Thyroid gland (tissue), 4 donors: ENCODE measurements at regions not wholly inside any gene's neighbourhood (a gene's known extent, or its start where the extent isn't known, plus 50 kb on each side); places are given as distances from the start of the nearest gene placed in this dataset.

ENCODE experiments used
- DNase-seq, 2 donors: peaks; one replicate each; pipeline ENCODE4 v3.0.0-alpha.2; 2019
- H3K27ac ChIP-seq, 3 donors: fragments of 200-600 bp; sonication (generic); 1 replicate in 2 of 3; 2 replicates in 1 of 3; pipeline ENCODE4 v1.5.1; 2016 to 2019; ENCODE audit warnings: mild to moderate bottlenecking in 1 of 3, moderate library complexity in 1 of 3
- H3K27me3 ChIP-seq: fragments of 200-600 bp; sonication (generic); one replicate; pipeline ENCODE4 v1.5.1; 2019
- H3K36me3 ChIP-seq, 2 donors: fragments of 200-600 bp; sonication (generic); one replicate each; pipeline ENCODE4 v1.5.1; 2016 to 2019
- H3K4me1 ChIP-seq, 2 donors: fragments of 200-600 bp; sonication (generic); one replicate each; pipeline ENCODE4 v1.5.1; 2017 to 2019
- H3K4me3 ChIP-seq, 3 donors: fragments of 200-600 bp; sonication (generic); replicated peaks in 1 of 3; 1 replicate in 2 of 3; 2 replicates in 1 of 3; pipeline ENCODE4 v1.5.1; 2016; ENCODE audit warnings: mild to moderate bottlenecking in 1 of 3
- H3K9me3 ChIP-seq: fragments of 200-600 bp; sonication (generic); one replicate; pipeline ENCODE4 v1.5.1; 2017
- POLR2A ChIP-seq, 2 donors: fragments of 450-650 bp; IDR thresholded peaks; one replicate each; pipeline ENCODE4 v1.6.1; 2017; ENCODE audit warnings: antibody characterized with exemption in 2 of 2, mild to moderate bottlenecking in 2 of 2, moderate library complexity in 1 of 2
- WGBS, 2 donors: methylation state at CpG; one replicate each; pipeline ENCODE4 v1.1.5; 2017; 5-methylcytosine and 5-hydroxymethylcytosine counted together
- intact Hi-C: fragments of 100-400 bp; cut with DNase I; formaldehyde crosslinking; loops from one replicate; pipeline ENCODE4 v1.15.1; 2023
- TF ChIP-seq, protein P1 (sequence below), 6 experiments: fragments of 200-600 bp in 3 of 6; fragments of 450-650 bp in 3 of 6; sonication (generic) in 3 of 6; IDR thresholded peaks; one replicate each; pipeline ENCODE4 v1.5.1; 2016 to 2019; ENCODE audit warnings: antibody characterized with exemption in 6 of 6, mild to moderate bottlenecking in 2 of 6, inconsistent platforms in 1 of 6, moderate library complexity in 1 of 6

DNA sequence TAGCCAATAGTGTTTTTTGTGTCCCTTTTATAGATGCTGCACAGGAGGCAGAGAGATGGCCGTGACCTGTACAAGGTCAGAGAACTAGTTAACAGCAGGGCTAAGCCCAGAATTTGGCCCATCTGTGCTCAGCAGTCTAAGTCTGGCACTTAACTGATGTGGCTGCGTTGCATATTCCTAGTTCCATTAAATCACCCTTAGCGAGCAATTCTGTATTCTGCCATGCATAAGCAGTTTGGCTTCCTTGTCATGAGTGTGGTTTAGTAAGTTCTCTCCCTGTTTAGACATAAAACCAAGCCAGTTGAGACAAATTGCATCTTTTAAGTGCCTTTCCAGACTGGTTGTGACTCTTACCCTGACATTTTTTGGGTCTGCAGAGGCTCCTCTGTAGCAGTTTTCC is 230.6 kb upstream of the TENM4 start:
- Histone ChIP-seq H3K27ac (no peak overlapping the region), H3K4me1 (no peaks in the 10 kb centered on the region), H3K36me3 (no peaks in the 10 kb centered on the region), H3K9me3 (no peaks in the 10 kb centered on the region), H3K4me3 (no peak overlapping the region), H3K27me3 (no peaks in the 10 kb centered on the region)
- 62 to 81% methylated on average over 3 of the region's 3 CpGs for WGBS, 2 donors
- no peak for DNase-seq
- TF ChIP-seq, protein P1, sequence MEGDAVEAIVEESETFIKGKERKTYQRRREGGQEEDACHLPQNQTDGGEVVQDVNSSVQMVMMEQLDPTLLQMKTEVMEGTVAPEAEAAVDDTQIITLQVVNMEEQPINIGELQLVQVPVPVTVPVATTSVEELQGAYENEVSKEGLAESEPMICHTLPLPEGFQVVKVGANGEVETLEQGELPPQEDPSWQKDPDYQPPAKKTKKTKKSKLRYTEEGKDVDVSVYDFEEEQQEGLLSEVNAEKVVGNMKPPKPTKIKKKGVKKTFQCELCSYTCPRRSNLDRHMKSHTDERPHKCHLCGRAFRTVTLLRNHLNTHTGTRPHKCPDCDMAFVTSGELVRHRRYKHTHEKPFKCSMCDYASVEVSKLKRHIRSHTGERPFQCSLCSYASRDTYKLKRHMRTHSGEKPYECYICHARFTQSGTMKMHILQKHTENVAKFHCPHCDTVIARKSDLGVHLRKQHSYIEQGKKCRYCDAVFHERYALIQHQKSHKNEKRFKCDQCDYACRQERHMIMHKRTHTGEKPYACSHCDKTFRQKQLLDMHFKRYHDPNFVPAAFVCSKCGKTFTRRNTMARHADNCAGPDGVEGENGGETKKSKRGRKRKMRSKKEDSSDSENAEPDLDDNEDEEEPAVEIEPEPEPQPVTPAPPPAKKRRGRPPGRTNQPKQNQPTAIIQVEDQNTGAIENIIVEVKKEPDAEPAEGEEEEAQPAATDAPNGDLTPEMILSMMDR (IDR thresholded peaks at IDR 0.05), result no peak
- TF ChIP-seq POLR2A (IDR thresholded peaks at IDR 0.05), result no peak
- intact Hi-C loops, result no loop called here

DNA sequence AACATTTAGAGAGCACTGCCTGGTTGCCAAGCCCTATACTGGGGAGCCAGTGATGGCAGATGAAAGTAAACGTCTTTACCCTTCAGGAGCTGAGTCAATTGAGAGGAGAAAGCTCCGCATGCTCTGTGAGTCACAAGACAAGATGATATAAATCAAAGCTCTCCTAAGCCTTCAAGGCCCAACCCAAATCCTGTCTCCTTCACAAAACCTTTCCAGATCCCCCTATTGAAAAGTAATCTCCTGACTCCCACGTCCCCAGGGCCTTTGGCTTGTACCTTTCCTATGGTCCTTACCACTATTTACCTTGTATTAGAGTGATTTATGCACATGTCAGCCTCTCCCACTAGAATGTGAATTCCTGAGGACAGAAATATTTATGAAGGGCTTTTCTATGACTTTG is 230.1 kb upstream of the TENM4 start:
- Histone ChIP-seq H3K27ac (no peak overlapping the region), H3K36me3 (no peaks in the 10 kb centered on the region), H3K4me1 (no peaks in the 10 kb centered on the region), H3K27me3 (no peaks in the 10 kb centered on the region), H3K9me3 (no peaks in the 10 kb centered on the region), H3K4me3 (no peak overlapping the region)
- DNase-seq, result no peak
- intact Hi-C loops, result no loop called here
- TF ChIP-seq, protein P1 (IDR thresholded peaks at IDR 0.05), result no peak
- no peak for TF ChIP-seq POLR2A (IDR thresholded peaks at IDR 0.05)
- WGBS, 2 donors, result 44 to 63% methylated on average over 3 of the region's 3 CpGs

DNA sequence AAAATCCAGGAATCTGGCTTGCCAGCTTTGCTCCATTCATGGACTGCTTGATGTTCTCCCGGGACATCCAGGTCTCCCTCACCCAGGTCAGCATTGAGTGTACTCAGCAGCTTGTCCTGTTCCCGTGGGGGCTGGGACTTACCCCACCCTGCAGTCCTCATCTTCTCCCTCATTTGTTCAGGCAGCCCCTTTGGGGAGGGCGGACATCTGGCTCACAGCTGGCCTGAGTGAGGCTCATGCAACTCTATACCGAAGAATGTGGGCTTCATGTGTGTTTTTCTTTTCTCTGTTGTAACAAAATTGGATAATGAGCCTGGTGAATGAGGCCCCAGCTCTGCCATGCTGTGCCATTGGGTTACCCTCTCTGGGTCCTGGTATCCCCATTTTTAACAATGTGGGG is 227.7 kb upstream of the TENM4 start:
- 64 to 70% methylated on average over 4 of the region's 4 CpGs for WGBS, 2 donors
- no peaks in the 10 kb centered on the region for H3K36me3 ChIP-seq
- H3K9me3 ChIP-seq, result no peaks in the 10 kb centered on the region
- DNase-seq, result no peak
- H3K27me3 ChIP-seq, result no peaks in the 10 kb centered on the region
- no peak overlapping the region for H3K27ac ChIP-seq
- intact Hi-C loops, result no loop called here
- no peaks in the 10 kb centered on the region for H3K4me1 ChIP-seq
- TF ChIP-seq POLR2A (IDR thresholded peaks at IDR 0.05), result no peak
- TF ChIP-seq, protein P1 (IDR thresholded peaks at IDR 0.05), result no peak
- H3K4me3 ChIP-seq, result no peak overlapping the region

DNA sequence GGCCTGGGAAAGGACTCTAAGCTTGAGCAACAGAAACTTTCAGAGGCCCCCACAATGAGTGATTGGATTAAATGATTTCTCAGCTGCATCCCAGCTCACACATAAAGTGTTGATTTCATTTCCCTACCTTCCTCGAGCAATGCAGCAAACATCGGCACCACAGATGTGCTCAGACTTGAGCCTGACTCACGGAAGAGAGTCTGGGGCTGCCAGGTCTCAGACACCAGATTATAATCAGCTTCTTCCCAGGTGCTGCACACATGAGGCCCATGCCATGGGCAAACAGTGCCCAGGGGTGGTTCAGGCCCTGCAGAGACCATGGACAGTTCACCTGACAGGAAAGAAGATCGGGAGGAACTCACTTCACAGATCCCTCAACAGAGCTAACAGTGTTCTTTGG is 226.6 kb upstream of the TENM4 start:
- no peak for DNase-seq
- Histone ChIP-seq H3K4me1 (no peaks in the 10 kb centered on the region), H3K27ac (no peak overlapping the region), H3K9me3 (no peaks in the 10 kb centered on the region), H3K4me3 (no peak overlapping the region), H3K27me3 (no peaks in the 10 kb centered on the region), H3K36me3 (no peaks in the 10 kb centered on the region)
- WGBS, 2 donors, result 76 to 77% methylated on average over 4 of the region's 4 CpGs
- intact Hi-C loops, result no loop called here
- no peak for TF ChIP-seq POLR2A (IDR thresholded peaks at IDR 0.05)
- TF ChIP-seq, protein P1 (IDR thresholded peaks at IDR 0.05), result no peak

DNA sequence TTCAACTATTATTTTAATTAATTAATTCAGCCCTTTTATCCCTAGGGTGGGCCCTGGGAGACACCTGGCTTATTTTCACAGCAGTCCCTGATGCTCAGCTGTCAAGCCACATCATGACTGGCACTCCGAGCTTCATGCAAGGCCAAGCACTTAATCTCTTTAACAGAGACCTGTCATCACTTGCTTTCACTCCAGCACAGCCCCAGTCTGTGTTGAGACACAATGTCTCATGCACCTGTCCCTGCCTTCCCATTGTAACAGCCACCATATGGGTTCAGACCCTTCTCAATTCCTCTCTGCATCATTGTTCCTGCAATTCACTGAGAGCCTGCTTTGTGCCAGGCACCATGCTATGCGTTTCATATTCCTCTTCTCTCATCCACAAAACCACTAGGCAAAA is 222.2 kb upstream of the TENM4 start:
- H3K27ac ChIP-seq, result no peak overlapping the region
- 62 to 67% methylated on average over 2 of the region's 2 CpGs for WGBS, 2 donors
- H3K4me3 ChIP-seq, result no peak overlapping the region
- TF ChIP-seq, protein P1 (IDR thresholded peaks at IDR 0.05), result no peak
- no peak for TF ChIP-seq POLR2A (IDR thresholded peaks at IDR 0.05)
- DNase-seq, result no peak
- intact Hi-C loops, result no loop called here
- no peaks in the 10 kb centered on the region for H3K9me3 ChIP-seq
- H3K36me3 ChIP-seq, result no peaks in the 10 kb centered on the region
- H3K27me3 ChIP-seq, result no peaks in the 10 kb centered on the region
- no peaks in the 10 kb centered on the region for H3K4me1 ChIP-seq
